DND-41 (cell line): ENCODE measurements at regions not wholly inside any gene's neighbourhood (a gene's known extent, or its start where the extent isn't known, plus 50 kb on each side); places are given as distances from the start of the nearest gene placed in this dataset.

ENCODE experiments used
- EZH2 ChIP-seq: IDR thresholded peaks from 3 replicates; pipeline ENCODE4 v1.6.1; 2012; ENCODE audit warnings: borderline replicate concordance, low read depth, mild to moderate bottlenecking, moderate library complexity, low read length, inconsistent platforms; ENCODE audit not compliant: severe bottlenecking
- TF ChIP-seq, protein P1 (sequence below): IDR thresholded peaks from 2 replicates; pipeline ENCODE4 v1.5.1; 2012; ENCODE audit warnings: borderline replicate concordance, low read length, moderate library complexity, mild to moderate bottlenecking; ENCODE audit not compliant: poor library complexity, severe bottlenecking; ENCODE audit errors: extremely low read depth

DNA sequence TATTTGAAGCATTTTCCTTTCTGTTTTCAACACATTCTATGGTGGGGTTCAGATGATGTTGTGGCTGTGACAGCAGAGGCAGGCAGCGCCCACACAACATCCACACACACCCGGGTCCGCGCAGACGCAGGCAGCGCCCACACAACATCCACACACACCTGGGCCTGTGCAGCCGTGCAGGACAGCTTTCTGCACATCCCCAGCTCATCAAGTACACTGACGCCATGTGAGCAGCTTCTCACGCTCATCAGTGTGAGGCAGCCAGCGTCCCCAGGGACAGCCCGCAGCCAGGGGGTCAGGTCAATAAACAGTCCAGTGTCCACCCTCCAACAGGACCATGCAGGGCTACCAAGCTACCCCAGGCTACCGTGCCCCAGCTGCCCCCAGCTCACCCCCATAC is 272.8 kb upstream of the TCERG1L start:
- no peak for TF ChIP-seq EZH2
- TF ChIP-seq, protein P1, sequence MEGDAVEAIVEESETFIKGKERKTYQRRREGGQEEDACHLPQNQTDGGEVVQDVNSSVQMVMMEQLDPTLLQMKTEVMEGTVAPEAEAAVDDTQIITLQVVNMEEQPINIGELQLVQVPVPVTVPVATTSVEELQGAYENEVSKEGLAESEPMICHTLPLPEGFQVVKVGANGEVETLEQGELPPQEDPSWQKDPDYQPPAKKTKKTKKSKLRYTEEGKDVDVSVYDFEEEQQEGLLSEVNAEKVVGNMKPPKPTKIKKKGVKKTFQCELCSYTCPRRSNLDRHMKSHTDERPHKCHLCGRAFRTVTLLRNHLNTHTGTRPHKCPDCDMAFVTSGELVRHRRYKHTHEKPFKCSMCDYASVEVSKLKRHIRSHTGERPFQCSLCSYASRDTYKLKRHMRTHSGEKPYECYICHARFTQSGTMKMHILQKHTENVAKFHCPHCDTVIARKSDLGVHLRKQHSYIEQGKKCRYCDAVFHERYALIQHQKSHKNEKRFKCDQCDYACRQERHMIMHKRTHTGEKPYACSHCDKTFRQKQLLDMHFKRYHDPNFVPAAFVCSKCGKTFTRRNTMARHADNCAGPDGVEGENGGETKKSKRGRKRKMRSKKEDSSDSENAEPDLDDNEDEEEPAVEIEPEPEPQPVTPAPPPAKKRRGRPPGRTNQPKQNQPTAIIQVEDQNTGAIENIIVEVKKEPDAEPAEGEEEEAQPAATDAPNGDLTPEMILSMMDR = no peak
